Uterus (tissue), 2 donors: ENCODE measurements at regions not wholly inside any gene's neighbourhood (a gene's known extent, or its start where the extent isn't known, plus 50 kb on each side); places are given as distances from the start of the nearest gene placed in this dataset.

ENCODE experiments used
- POLR2A ChIP-seq, 2 donors: fragments of 450-650 bp; IDR thresholded peaks; one replicate each; pipeline ENCODE4 v1.6.1; 2016; ENCODE audit warnings: antibody characterized with exemption in 2 of 2, mild to moderate bottlenecking in 1 of 2, moderate library complexity in 1 of 2
- TF ChIP-seq, protein P1 (sequence below), 4 experiments: fragments of 200-600 bp in 2 of 4; fragments of 450-650 bp in 2 of 4; sonication (generic) in 2 of 4; IDR thresholded peaks; one replicate each; pipeline ENCODE4 v1.5.1; 2016 to 2019; ENCODE audit warnings: antibody characterized with exemption in 4 of 4, mild to moderate bottlenecking in 2 of 4, moderate library complexity in 1 of 4

DNA sequence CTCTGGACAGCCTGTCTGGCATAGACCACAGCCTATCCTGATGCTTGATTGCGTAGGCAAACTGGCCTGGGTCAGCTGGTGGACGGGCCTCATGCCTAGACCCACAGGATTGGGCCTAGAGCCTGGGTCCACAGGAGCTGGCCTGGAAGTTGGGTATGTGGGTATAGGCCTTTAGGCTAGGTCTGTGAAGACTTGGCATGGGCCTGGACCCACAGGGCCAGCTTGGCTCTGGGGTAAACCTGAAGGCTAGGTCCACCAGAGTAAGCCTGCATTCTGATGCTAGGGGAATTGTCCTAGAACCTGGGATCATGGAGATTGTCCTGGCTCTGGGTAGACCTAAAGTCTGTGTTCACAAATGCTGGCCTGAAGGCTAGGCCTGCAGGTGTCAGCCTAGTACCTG is 1293.7 kb downstream of the CNTNAP5 start:
- TF ChIP-seq, protein P1, sequence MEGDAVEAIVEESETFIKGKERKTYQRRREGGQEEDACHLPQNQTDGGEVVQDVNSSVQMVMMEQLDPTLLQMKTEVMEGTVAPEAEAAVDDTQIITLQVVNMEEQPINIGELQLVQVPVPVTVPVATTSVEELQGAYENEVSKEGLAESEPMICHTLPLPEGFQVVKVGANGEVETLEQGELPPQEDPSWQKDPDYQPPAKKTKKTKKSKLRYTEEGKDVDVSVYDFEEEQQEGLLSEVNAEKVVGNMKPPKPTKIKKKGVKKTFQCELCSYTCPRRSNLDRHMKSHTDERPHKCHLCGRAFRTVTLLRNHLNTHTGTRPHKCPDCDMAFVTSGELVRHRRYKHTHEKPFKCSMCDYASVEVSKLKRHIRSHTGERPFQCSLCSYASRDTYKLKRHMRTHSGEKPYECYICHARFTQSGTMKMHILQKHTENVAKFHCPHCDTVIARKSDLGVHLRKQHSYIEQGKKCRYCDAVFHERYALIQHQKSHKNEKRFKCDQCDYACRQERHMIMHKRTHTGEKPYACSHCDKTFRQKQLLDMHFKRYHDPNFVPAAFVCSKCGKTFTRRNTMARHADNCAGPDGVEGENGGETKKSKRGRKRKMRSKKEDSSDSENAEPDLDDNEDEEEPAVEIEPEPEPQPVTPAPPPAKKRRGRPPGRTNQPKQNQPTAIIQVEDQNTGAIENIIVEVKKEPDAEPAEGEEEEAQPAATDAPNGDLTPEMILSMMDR (IDR thresholded peaks at IDR 0.05), result no peak
- no peak for TF ChIP-seq POLR2A (IDR thresholded peaks at IDR 0.05)
